Osteocyte (in vitro differentiated cells): ENCODE measurements at regions not wholly inside any gene's neighbourhood (a gene's known extent, or its start where the extent isn't known, plus 50 kb on each side); places are given as distances from the start of the nearest gene placed in this dataset.
A peak's percentile ranks its signal among the peaks of the same experiment; 100 is the strongest.
"Not testable (repeated sequence)": the region's sequence is repeated elsewhere in the genome, so short reads cannot be mapped to it uniquely, and the experiment has no call there.

Source experiments
- DNase-seq: peaks from one replicate; pipeline ENCODE4 v3.0.0; 2021; ENCODE audit warnings: mixed read lengths; ENCODE audit not compliant: unreplicated experiment; ENCODE audit errors: extremely low spot score
- H3K27ac Mint-ChIP-seq: one replicate; pipeline ENCODE4 v1.8.0; 2021; ENCODE audit warnings: mild to moderate bottlenecking, mixed read lengths; ENCODE audit not compliant: unreplicated experiment
- H3K27me3 Mint-ChIP-seq: one replicate; pipeline ENCODE4 v1.8.0; 2021; ENCODE audit warnings: mixed read lengths; ENCODE audit not compliant: unreplicated experiment
- H3K36me3 Mint-ChIP-seq: one replicate; pipeline ENCODE4 v1.8.0; 2021; ENCODE audit warnings: mixed read lengths; ENCODE audit not compliant: unreplicated experiment
- H3K4me1 Mint-ChIP-seq: one replicate; pipeline ENCODE4 v1.8.0; 2021; ENCODE audit warnings: mixed read lengths; ENCODE audit not compliant: unreplicated experiment
- H3K4me3 Mint-ChIP-seq: one replicate; pipeline ENCODE4 v1.8.0; 2021; ENCODE audit warnings: mild to moderate bottlenecking, moderate library complexity, mixed read lengths; ENCODE audit not compliant: unreplicated experiment
- H3K9me3 Mint-ChIP-seq: one replicate; pipeline ENCODE4 v1.8.0; 2021; ENCODE audit warnings: mixed read lengths; ENCODE audit not compliant: unreplicated experiment
- CTCF ChIP-seq: fragments of 200-600 bp; sonication (generic); IDR thresholded peaks from 2 replicates; pipeline ENCODE4 v1.5.0; 2021; ENCODE audit warnings: antibody characterized with exemption, mild to moderate bottlenecking, moderate library complexity

GRCh38 chr22:19661156-19661555 lies 53.1 kb upstream of the SEPTIN5 start:
- Mint-ChIP-seq H3K27ac (peak overlapping the region; percentile 27), H3K36me3 (no peaks in the 10 kb centered on the region), H3K4me3 (no peak overlapping the region), H3K9me3 (no peaks in the 10 kb centered on the region), H3K4me1 (peaks cover 48% of the 10 kb centered on the region), H3K27me3 (no peaks in the 10 kb centered on the region)
- no peak for TF ChIP-seq CTCF
- peak; percentile 36 for DNase-seq

DNA sequence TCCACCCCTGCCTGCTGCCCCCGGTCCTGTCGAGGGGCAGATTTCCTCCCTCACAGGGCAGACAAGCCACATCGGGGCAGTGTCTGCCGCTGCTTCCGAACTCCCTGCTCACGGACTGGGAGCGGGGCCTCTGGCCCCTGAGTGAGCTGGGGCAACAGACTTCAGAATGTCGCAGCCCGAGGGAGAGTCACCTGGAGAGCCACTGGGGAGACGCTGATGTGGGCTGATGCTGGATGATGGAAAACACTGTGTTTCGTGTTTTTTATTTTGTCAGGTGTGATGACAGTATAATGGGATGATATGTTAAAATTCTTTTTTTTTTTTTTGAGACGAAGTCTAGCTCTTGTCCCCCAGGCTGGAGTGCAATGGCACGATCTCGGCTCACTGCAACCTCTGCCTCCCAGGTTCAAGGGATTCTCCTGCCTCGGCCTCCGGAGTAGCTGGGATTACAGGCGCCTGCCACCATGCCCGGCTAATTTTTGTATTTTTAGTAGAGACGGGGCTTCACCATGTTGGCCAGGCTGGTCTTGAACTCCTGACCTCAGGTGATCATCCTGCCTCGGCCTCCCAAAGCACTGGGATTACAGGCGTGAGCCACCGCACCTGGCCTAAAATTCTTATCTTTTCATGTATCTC lies 52.1 kb upstream of the SEPTIN5 start:
- not testable (repeated sequence) for H3K4me3 Mint-ChIP-seq, H3K36me3 Mint-ChIP-seq, H3K9me3 Mint-ChIP-seq, H3K27me3 Mint-ChIP-seq
- peak overlapping the region; percentile 97 for H3K27ac Mint-ChIP-seq
- H3K4me1 Mint-ChIP-seq = peaks cover 58% of the 10 kb centered on the region
- DNase-seq = peak; percentile 73

DNA sequence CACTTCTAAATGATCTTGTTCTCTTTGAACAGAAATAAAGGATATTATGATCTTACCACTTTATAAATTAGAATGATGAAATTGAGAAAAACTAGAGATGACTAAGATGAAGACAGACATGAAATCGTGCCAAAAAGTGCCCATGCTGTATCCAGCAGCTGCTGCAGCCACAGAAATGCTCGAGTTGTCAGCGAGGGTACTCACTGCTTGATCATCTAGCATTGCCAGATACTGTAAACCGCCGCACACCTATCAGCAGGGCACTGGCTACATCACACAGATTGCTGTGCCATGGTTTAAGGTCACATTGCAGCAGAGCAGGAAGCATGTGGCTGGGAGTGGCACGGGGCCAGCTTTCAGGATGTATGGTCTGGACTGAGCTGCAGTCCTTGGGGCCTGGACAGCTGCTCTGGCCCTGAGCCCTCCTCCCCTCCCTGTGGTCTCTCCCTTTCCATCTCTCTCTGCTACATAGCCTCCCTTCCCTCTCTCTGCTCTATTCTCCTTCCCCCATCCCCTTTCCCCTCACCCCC lies 51.0 kb upstream of the SEPTIN5 start:
- Mint-ChIP-seq H3K9me3 (no peaks in the 10 kb centered on the region), H3K4me3 (no peak overlapping the region), H3K36me3 (no peaks in the 10 kb centered on the region), H3K4me1 (peaks cover 70% of the 10 kb centered on the region), H3K27me3 (no peaks in the 10 kb centered on the region), H3K27ac (peak overlapping the region; percentile 97)
- no peak for TF ChIP-seq CTCF
- peak; percentile 92 for DNase-seq

DNA sequence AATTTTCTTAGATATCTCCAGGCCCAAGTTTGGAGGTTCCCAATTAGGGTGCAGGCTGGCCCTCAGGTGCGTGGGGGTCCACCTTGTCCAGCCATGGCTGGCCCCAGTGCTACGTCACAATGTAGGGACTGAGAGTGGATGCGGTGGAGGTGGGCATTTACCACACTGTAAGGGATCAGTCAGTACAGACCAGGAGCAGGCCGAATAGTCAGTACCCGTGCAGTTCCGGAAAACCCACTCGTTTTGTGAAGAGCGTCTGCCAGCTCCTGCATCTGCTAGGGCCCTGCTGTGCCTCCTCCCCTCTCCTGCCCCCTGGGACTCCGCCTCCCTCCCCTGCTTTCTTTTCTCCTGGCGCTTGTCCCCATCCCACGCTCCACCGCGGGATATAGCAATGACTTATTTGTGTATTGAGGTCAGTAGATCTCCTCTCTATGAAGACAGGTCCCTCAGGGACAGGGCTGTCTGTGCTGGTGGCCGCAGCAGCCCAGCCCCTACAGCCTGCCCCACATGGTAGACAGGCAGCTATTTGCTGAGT lies 50.4 kb upstream of the SEPTIN5 start:
- Mint-ChIP-seq H3K27me3 (no peaks in the 10 kb centered on the region), H3K4me1 (peaks cover 75% of the 10 kb centered on the region), H3K4me3 (peak overlapping the region; percentile 15), H3K9me3 (no peaks in the 10 kb centered on the region), H3K27ac (peak overlapping the region; percentile 97), H3K36me3 (no peaks in the 10 kb centered on the region)
- TF ChIP-seq CTCF = no peak
- DNase-seq = peak; percentile 89

- H3K36me3 Mint-ChIP-seq = no peaks in the 10 kb centered on the region
- H3K4me1 Mint-ChIP-seq = peaks cover 79% of the 10 kb centered on the region
- TF ChIP-seq CTCF = no peak
- peak overlapping the region; percentile 38 for H3K4me3 Mint-ChIP-seq
- no peaks in the 10 kb centered on the region for H3K27me3 Mint-ChIP-seq
- no peak for DNase-seq
- H3K9me3 Mint-ChIP-seq = no peaks in the 10 kb centered on the region
- H3K27ac Mint-ChIP-seq = peak overlapping the region; percentile 97
Measured at GRCh38 chr22:19664406-19664805, 49.9 kb upstream of the SEPTIN5 start.
